K562 (cell line): ENCODE measurements at regions not wholly inside any gene's neighbourhood (a gene's known extent, or its start where the extent isn't known, plus 50 kb on each side); places are given as distances from the start of the nearest gene placed in this dataset.

Experiments used
- LARP7 ChIP-seq: fragments of 450-650 bp; IDR thresholded peaks from 2 replicates; pipeline ENCODE4 v1.6.1; 2016
- MYNN ChIP-seq, 2 experiments: sonication (generic); formaldehyde crosslinking in 1 of 2; IDR thresholded peaks; 2 replicates each; pipeline versions ENCODE4 v1.5.0 to v1.6.1; 2016 to 2020; ENCODE audit warnings: antibody characterized with exemption in 1 of 2, missing genetic modification reagents in 1 of 2
- RBM25 ChIP-seq: fragments of 200-400 bp; formaldehyde crosslinking; IDR thresholded peaks from 2 replicates; pipeline ENCODE4 v1.6.1; 2018; ENCODE audit warnings: low read length, low read depth, moderate library complexity; ENCODE audit not compliant: severe bottlenecking

- TF ChIP-seq RBM25 (no peak), LARP7 (no peak), MYNN (IDR thresholded peaks at IDR 0.05) (no peak), MYNN (CRISPR knock-in tag; IDR thresholded peaks at IDR 0.05) (no peak)
Measured at GRCh38 chr20:39893003-39893685, 795.9 kb downstream of the MAFB start.
